ENCODE measurements at regions not wholly inside any gene's neighbourhood (a gene's known extent, or its start where the extent isn't known, plus 50 kb on each side); places are given as distances from the start of the nearest gene placed in this dataset.
"Not testable (repeated sequence)": the region's sequence is repeated elsewhere in the genome, so short reads cannot be mapped to it uniquely, and the experiment has no call there.

DNA sequence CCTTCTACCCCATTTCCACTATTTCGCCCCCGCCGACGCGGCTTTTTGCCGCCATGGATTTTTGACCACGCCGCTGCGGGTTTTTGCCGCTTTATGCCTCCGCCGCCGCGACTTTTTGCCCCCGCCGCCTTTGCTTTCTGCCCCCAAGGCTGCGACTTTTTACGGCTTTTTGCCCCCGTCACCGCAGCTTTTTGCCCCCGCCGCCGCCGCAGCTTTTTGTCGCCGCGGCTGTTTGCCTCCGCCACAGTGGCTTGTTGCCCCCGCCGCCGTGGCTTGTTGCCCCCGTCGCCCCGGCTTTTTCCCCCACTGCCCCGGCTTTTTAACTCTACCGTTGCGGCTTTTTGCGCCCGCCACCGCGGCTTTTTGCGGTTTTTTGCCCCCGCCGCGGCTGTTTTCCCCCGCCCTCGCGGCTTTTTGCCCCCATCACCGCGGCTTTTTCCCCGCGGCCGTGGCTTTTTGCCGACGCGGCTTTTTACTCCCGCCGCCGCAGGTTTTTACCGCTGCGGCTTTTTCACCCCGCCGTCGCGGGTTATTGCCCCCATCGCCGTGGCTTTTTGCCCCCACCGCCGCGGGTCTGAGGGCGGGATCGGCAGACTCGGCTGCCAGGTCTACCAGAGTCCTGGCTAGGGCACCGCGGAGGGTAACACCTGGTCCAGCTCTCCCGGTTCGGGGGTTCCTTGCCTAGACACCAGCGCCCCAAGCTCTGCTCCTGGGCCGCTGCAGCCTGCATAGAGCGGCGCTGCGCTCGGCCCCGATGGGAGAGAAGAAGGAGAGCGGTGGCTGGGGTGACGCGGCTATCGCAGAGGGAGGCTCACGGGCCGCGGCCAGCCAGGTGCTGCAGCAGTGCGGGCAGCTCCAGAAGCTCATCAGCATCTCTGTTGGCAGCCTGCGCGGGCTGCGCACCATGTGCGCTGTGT is 562.7 kb upstream of the WSB1 start:
- Histone ChIP-seq H3K9me3 (ENCODE audit: low read depth, low read length) (no peaks in the 10 kb centered on the region), H3K4me3 (ENCODE audit: low read length) (no peak overlapping the region), H3K4me1 (ENCODE audit: insufficient read depth, low read length) (no peaks in the 10 kb centered on the region), H3K27me3 (ENCODE audit: insufficient read depth, low read length) (no peaks in the 10 kb centered on the region)

DNA sequence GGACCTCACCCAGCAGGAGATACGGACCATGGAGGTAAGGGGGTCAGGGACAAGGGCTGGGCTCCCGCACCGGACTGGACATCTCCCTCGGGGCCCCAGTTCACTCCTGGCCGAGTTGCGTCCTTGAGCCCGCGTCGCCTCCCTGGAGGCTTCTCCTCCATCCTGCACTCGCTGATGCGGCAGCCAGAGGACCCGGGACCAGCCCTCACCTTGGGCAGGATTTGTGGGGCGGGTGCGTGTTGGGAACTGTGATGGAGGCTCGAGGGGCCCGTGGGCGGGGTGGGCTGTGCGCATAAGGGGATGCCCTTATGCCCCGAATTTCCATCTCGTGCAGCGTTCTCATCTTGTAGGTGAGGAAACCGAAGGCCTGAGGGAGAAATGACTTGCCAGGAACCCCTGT is 562.0 kb upstream of the WSB1 start:
- not testable (repeated sequence) for H3K4me1 ChIP-seq (ENCODE audit: insufficient read depth, low read length); H3K4me3 ChIP-seq (ENCODE audit: low read length); H3K9me3 ChIP-seq (ENCODE audit: low read depth, low read length); H3K27me3 ChIP-seq (ENCODE audit: insufficient read depth, low read length)

DNA sequence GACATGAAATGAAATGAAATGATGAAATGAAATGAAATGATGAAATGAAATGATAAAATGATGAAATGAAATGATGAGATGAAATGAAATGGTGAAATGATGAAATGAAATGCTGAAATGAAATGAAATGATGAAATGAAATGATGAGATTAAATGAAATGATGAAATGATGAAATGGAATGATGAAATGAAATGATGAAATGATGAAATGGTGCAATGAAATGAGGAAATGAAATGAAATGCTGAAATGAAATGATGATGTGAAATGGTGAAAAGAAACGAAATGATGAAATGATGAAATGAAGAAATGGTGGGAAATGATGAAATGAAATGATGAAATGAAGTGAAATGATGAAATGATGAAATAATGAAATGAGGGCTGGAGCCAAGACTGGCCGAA is 559.1 kb upstream of the WSB1 start:
- H3K4me1 ChIP-seq (ENCODE audit: insufficient read depth, low read length); H3K27me3 ChIP-seq (ENCODE audit: insufficient read depth, low read length); H3K4me3 ChIP-seq (ENCODE audit: low read length); H3K9me3 ChIP-seq (ENCODE audit: low read depth, low read length): not testable (repeated sequence)

DNA sequence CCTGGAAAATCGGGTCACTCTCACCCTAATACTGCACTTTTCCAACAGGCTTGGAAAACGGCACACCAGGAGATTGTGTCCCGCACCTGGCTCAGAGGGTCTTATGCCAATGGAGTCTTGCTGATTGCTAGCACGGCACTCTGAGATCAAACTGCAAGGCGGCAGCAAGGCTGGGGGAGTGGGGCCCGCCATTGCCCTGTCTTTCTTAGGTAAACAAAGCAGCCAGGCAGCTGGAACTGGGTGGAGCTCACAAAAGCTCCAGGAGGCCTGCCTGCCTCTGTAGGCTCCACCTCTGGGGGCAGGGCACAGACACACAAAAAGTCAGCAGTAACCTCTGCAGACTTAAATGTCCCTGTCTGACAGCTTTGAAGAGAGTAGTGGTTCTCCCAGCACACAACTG is 557.9 kb upstream of the WSB1 start:
- H3K27me3 ChIP-seq (ENCODE audit: insufficient read depth, low read length); H3K4me3 ChIP-seq (ENCODE audit: low read length); H3K4me1 ChIP-seq (ENCODE audit: insufficient read depth, low read length); H3K9me3 ChIP-seq (ENCODE audit: low read depth, low read length): not testable (repeated sequence)

- Histone ChIP-seq H3K4me1 (ENCODE audit: insufficient read depth, low read length) (no peaks in the 10 kb centered on the region), H3K9me3 (ENCODE audit: low read depth, low read length) (no peaks in the 10 kb centered on the region), H3K4me3 (ENCODE audit: low read length) (no peak overlapping the region), H3K27me3 (ENCODE audit: insufficient read depth, low read length) (no peaks in the 10 kb centered on the region)
Measured at GRCh38 chr17:26765860-26766709, 527.8 kb upstream of the WSB1 start.

GRCh38 chr17:26766743-26767142 is 527.2 kb upstream of the WSB1 start:
- no peaks in the 10 kb centered on the region for H3K9me3 ChIP-seq (ENCODE audit: low read depth, low read length)
- H3K27me3 ChIP-seq (ENCODE audit: insufficient read depth, low read length) = no peaks in the 10 kb centered on the region
- no peaks in the 10 kb centered on the region for H3K4me1 ChIP-seq (ENCODE audit: insufficient read depth, low read length)
- H3K4me3 ChIP-seq (ENCODE audit: low read length) = no peak overlapping the region

GRCh38 chr17:26773189-26774188 is 520.4 kb upstream of the WSB1 start:
- no peak overlapping the region for H3K4me3 ChIP-seq (ENCODE audit: low read length)

GRCh38 chr17:26774291-26775218 is 519.4 kb upstream of the WSB1 start:
- Histone ChIP-seq H3K4me1 (ENCODE audit: insufficient read depth, low read length) (no peaks in the 10 kb centered on the region), H3K27me3 (ENCODE audit: insufficient read depth, low read length) (no peaks in the 10 kb centered on the region), H3K4me3 (ENCODE audit: low read length) (no peak overlapping the region), H3K9me3 (ENCODE audit: low read depth, low read length) (no peaks in the 10 kb centered on the region)

More at GRCh38 chr17:26773189-26774188, 520.4 kb upstream of the WSB1 start:
- Histone ChIP-seq H3K27me3 (ENCODE audit: insufficient read depth, low read length) (no peaks in the 10 kb centered on the region), H3K9me3 (ENCODE audit: low read depth, low read length) (no peaks in the 10 kb centered on the region), H3K4me1 (ENCODE audit: insufficient read depth, low read length) (no peaks in the 10 kb centered on the region)

- Histone ChIP-seq H3K27me3 (ENCODE audit: insufficient read depth, low read length) (no peaks in the 10 kb centered on the region), H3K9me3 (ENCODE audit: low read depth, low read length) (no peaks in the 10 kb centered on the region), H3K4me3 (ENCODE audit: low read length) (no peak overlapping the region), H3K4me1 (ENCODE audit: insufficient read depth, low read length) (no peaks in the 10 kb centered on the region)
Measured at GRCh38 chr17:26775219-26775822, 518.6 kb upstream of the WSB1 start.

GRCh38 chr17:26780187-26780814 is 513.6 kb upstream of the WSB1 start:
- H3K27me3 ChIP-seq (ENCODE audit: insufficient read depth, low read length); H3K4me3 ChIP-seq (ENCODE audit: low read length); H3K4me1 ChIP-seq (ENCODE audit: insufficient read depth, low read length): not testable (repeated sequence)
- H3K9me3 ChIP-seq (ENCODE audit: low read depth, low read length) = peaks cover 30% of the 10 kb centered on the region

DNA sequence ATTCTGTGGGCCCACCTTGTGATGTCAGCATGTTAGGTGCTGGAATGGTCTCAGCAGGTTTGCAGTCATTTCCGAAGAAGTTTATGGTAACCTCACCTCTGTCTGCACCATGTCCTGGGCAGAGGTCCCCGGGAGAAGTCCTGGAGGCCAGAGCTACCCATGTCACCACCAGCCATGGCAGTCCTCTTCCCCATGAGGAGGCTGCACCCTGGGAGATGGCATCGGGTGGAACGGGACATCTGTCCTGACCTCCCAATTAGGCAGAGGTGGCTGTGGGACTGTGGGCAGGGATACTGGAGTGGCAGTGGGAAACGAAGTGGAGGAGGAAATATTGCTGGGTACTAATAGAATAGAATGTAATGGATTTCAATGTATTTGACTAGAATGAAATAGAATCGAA is 511.8 kb upstream of the WSB1 start:
- H3K4me3 ChIP-seq (ENCODE audit: low read length) = no peak overlapping the region
- H3K4me1 ChIP-seq (ENCODE audit: insufficient read depth, low read length) = no peaks in the 10 kb centered on the region
- H3K27me3 ChIP-seq (ENCODE audit: insufficient read depth, low read length) = no peaks in the 10 kb centered on the region
- H3K9me3 ChIP-seq (ENCODE audit: low read depth, low read length) = peaks cover 49% of the 10 kb centered on the region

DNA sequence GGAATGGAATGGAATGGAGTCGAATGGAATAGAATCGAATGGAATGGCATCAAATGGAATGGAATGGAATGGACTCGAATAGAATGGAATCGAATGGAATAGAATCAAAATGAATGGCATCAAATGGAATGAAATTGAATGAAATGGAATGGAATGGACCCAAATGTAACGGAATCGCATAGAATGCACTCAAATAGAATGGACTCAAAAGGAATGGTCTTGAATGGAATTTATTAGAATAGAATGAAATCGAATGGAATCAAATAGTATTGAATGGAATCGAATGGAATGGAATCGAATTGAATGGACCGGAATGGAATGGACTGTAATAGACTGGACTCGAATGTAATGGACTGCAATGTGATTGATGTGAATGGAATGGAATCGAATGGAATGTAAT is 501.4 kb upstream of the WSB1 start:
- Histone ChIP-seq H3K9me3 (ENCODE audit: low read depth, low read length) (peaks cover 100% of the 10 kb centered on the region), H3K4me3 (ENCODE audit: low read length) (no peak overlapping the region), H3K4me1 (ENCODE audit: insufficient read depth, low read length) (no peaks in the 10 kb centered on the region), H3K27me3 (ENCODE audit: insufficient read depth, low read length) (no peaks in the 10 kb centered on the region)

DNA sequence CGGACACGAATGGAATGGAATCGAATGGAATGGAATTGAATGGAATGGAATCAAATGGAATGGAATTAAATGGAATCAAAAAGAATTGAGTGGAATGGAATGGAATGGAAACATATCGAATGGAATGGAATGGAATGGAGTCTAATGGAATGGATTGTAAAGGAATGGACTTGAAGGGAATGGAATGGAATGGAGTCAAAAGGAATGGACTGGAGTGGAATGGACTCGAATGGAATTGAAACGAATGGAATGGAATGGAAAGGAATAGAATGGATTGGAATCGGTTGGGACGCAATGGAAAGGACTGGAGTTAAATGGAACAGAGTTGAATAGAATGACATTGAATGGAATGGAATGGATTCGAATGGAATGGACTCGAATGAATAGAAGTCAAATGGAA is 486.9 kb upstream of the WSB1 start:
- H3K4me1 ChIP-seq (ENCODE audit: insufficient read depth, low read length) = no peaks in the 10 kb centered on the region
- H3K4me3 ChIP-seq (ENCODE audit: low read length) = no peak overlapping the region
- H3K27me3 ChIP-seq (ENCODE audit: insufficient read depth, low read length) = no peaks in the 10 kb centered on the region
- H3K9me3 ChIP-seq (ENCODE audit: low read depth, low read length) = peaks cover 90% of the 10 kb centered on the region

Data from mononuclear cell (primary cell).